SK-N-MC (cell line): ENCODE measurements at regions not wholly inside any gene's neighbourhood (a gene's known extent, or its start where the extent isn't known, plus 50 kb on each side); places are given as distances from the start of the nearest gene placed in this dataset.
"Not testable (repeated sequence)": the region's sequence is repeated elsewhere in the genome, so short reads cannot be mapped to it uniquely, and the experiment has no call there.

Experiments
- DNase-seq: peaks from one replicate; pipeline ENCODE4 v3.0.0-alpha.2; 2011; ENCODE audit warnings: low read depth, low spot score
- H3K27ac ChIP-seq: fragments of 200-600 bp; sonication (generic); 2 replicates; pipeline ENCODE4 v1.5.1; 2016; ENCODE audit warnings: mixed run types
- H3K36me3 ChIP-seq: fragments of 200-600 bp; sonication (generic); 2 replicates; pipeline ENCODE4 v1.6.1; 2017; ENCODE audit warnings: antibody characterized with exemption, low read length, mixed read lengths; ENCODE audit not compliant: insufficient read depth
- H3K4me3 ChIP-seq: fragments of 200-600 bp; sonication (generic); 2 replicates; pipeline ENCODE4 v1.5.1; 2016
- H3K9ac ChIP-seq: fragments of 200-600 bp; sonication (generic); 2 replicates; pipeline ENCODE4 v1.8.0; 2017; ENCODE audit warnings: mixed run types, mixed read lengths; ENCODE audit not compliant: insufficient read length
- H3K9me3 ChIP-seq: fragments of 200-600 bp; sonication (generic); 2 replicates; pipeline ENCODE4 v1.6.1; 2017; ENCODE audit warnings: low read depth, mild to moderate bottlenecking, antibody characterized with exemption, low read length, moderate library complexity, mixed read lengths
- EZH2 ChIP-seq: fragments of 200-600 bp; sonication (generic); IDR thresholded peaks from one replicate; pipeline ENCODE4 v1.6.1; 2017; ENCODE audit warnings: antibody characterized with exemption
- FOXP2 ChIP-seq: optimal IDR thresholded peaks from 2 replicates; pipeline ENCODE3; 2011; ENCODE audit warnings: mild to moderate bottlenecking, moderate library complexity; ENCODE audit not compliant: insufficient read depth; ENCODE audit errors: extremely low read length, control extremely low read depth
- POLR2AphosphoS5 ChIP-seq: IDR thresholded peaks from 2 replicates; pipeline ENCODE4 v1.6.1; 2012; ENCODE audit warnings: mild to moderate bottlenecking, low read depth, low read length, borderline replicate concordance

DNA sequence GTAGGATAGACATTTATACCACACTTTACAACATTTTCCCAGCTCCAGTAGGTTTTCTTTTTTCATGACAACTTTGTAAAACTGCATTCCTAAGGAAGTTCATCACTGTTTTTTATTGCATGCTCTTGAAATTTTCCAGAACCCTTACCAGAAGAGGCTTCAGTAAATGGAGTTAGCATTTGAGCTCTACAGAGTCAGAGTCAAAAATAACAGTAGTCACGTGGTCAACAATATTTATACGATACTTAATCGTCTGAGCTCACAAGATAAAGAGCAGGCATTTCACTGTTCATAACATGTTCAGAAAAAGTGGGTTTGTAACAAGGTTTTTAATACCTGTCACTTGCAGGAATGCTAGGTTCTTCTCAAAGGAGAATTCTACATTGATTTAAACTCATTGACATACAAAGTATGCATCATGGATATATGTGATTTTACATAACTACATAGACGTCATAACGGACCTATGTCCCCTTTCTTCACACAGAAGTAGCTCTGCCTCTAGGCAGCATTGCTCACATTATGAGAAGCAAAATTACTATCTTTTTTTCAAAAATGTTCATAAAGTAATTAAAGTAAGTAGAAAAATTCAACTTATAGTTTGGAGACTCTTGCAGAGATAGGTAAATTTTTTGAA is 187.0 kb upstream of the COL3A1 start:
- peak overlapping the region; percentile 69 for H3K27ac ChIP-seq
- no peaks in the 10 kb centered on the region for H3K9me3 ChIP-seq
- peak overlapping the region; percentile 27 for H3K9ac ChIP-seq

DNA sequence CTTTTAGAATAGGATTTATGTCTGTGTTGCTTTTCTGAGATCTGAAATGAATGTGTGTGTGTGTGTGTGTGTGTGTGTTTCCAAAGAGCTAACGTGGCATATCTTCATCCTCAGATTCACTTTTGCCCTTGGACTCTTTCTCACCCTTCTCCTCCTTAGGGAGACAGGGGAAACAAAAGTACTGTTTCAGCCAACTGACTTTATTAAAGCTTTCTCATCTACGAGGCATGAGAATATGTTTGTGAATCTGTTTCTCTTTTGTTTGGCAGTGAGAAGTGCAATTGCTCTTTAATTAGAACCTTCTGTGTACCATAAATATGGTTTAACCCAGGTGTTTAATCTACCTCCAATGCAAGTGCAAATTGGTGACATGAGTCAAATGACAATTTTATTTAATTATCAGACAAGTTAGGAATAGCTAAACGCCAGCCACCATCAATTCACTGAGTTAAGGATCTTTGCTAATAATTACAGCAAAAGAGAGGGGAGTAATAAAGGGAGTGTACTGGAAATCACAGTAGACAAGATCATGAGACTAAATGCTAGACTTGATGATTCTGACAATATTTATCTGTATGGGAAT is 186.4 kb upstream of the COL3A1 start:
- H3K4me3 ChIP-seq, result peak overlapping the region; percentile 66
- peak overlapping the region; percentile 69 for H3K27ac ChIP-seq
- no peak for DNase-seq
- H3K9me3 ChIP-seq, result no peaks in the 10 kb centered on the region
- TF ChIP-seq FOXP2 (no peak), EZH2 (no peak), POLR2AphosphoS5 (no peak)
- H3K36me3 ChIP-seq, result no peaks in the 10 kb centered on the region
- H3K9ac ChIP-seq, result peak overlapping the region; percentile 52

More for the DNA sequence above, 187.0 kb upstream of the COL3A1 start:
- TF ChIP-seq POLR2AphosphoS5, result no peak
- no peak for TF ChIP-seq FOXP2
- no peak for TF ChIP-seq EZH2
- H3K4me3 ChIP-seq, result peak overlapping the region; percentile 66
- H3K36me3 ChIP-seq, result no peaks in the 10 kb centered on the region
- DNase-seq, result no peak

DNA sequence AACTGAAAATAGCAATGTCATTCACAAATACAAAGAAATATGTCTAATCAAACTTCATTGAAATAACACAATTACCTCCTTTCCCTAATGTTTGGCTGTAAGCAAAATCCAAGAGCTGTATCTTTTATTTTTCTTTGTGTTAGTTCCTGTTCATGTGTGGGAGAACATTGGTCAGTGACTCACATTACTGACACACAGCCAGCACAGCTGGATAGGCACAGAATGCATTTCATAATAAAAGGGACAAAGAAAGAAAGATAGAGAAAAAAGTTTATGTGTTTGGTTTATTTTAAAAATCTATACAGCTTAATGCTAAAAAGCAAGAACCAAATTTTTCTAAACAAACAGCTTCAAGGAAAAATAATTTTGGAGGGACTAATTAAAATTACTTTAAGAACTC is 185.6 kb upstream of the COL3A1 start:
- no peak for DNase-seq
- no peaks in the 10 kb centered on the region for H3K9me3 ChIP-seq
- no peak for TF ChIP-seq FOXP2
- no peak for TF ChIP-seq EZH2
- TF ChIP-seq POLR2AphosphoS5, result no peak
- 0 out of 2 replicates have a peak overlapping the region, but pooled peaks have one; percentile 1 for H3K4me3 ChIP-seq
- H3K27ac ChIP-seq, result peak overlapping the region; percentile 52
- H3K9ac ChIP-seq, result peak overlapping the region; percentile 52
- no peaks in the 10 kb centered on the region for H3K36me3 ChIP-seq

- TF ChIP-seq EZH2, result no peak
- TF ChIP-seq FOXP2, result no peak
- no peak for TF ChIP-seq POLR2AphosphoS5
These were observed 184.2 kb upstream of the COL3A1 start for GRCh38 chr2:188789951-188790350.

GRCh38 chr2:188794453-188794852 is 179.7 kb upstream of the COL3A1 start:
- not testable (repeated sequence) for H3K9me3 ChIP-seq, H3K36me3 ChIP-seq, H3K27ac ChIP-seq, H3K4me3 ChIP-seq, H3K9ac ChIP-seq, DNase-seq

More at GRCh38 chr2:188789951-188790350, 184.2 kb upstream of the COL3A1 start:
- no peaks in the 10 kb centered on the region for H3K9me3 ChIP-seq
- DNase-seq, result no peak
- no peak overlapping the region for H3K4me3 ChIP-seq
- no peak overlapping the region for H3K9ac ChIP-seq
- H3K27ac ChIP-seq, result no peak overlapping the region
- no peaks in the 10 kb centered on the region for H3K36me3 ChIP-seq

- H3K36me3 ChIP-seq, result no peaks in the 10 kb centered on the region
- H3K9ac ChIP-seq, result no peak overlapping the region
- TF ChIP-seq FOXP2, result no peak
- no peak overlapping the region for H3K4me3 ChIP-seq
- no peaks in the 10 kb centered on the region for H3K9me3 ChIP-seq
- no peak overlapping the region for H3K27ac ChIP-seq
- DNase-seq, result no peak
These were observed 178.4 kb upstream of the COL3A1 start for GRCh38 chr2:188795762-188796161.

DNA sequence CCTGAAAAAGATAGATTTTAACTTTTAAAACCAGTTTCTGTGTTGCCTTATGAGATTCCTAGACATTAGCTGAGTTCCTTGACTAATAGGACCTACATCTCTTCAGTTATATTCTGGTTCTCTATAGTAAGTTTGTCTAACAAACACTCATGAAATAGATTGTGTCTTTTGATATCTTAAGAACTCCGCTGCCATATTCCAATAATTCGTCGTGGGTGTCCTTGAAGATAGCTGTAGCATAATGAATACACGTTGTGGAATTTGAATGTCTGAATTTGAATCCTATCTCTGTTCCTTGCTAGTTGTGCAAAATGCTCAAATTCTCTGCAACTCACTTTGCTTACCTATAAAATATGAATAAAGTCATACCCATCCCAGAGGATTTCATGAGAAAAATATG is 176.8 kb upstream of the COL3A1 start:
- no peak for DNase-seq
- no peaks in the 10 kb centered on the region for H3K36me3 ChIP-seq

GRCh38 chr2:188798159-188798558 is 176.0 kb upstream of the COL3A1 start:
- TF ChIP-seq EZH2 (no peak), POLR2AphosphoS5 (no peak; the same call in 1 of the 2 replicates), FOXP2 (no peak)
- peak; percentile 51 for DNase-seq
- no peaks in the 10 kb centered on the region; the same call in 1 of the 2 replicates for H3K9me3 ChIP-seq
- peak overlapping the region; percentile 52; the same call in 1 of the 2 replicates for H3K27ac ChIP-seq
- H3K36me3 ChIP-seq, result no peaks in the 10 kb centered on the region
- no peak overlapping the region for H3K4me3 ChIP-seq
- no peak overlapping the region for H3K9ac ChIP-seq

More for the DNA sequence above, 176.8 kb upstream of the COL3A1 start:
- Histone ChIP-seq H3K27ac (no peak overlapping the region), H3K4me3 (no peak overlapping the region), H3K9ac (no peak overlapping the region), H3K9me3 (no peaks in the 10 kb centered on the region)
- no peak for TF ChIP-seq POLR2AphosphoS5
- no peak for TF ChIP-seq FOXP2
- TF ChIP-seq EZH2, result no peak

DNA sequence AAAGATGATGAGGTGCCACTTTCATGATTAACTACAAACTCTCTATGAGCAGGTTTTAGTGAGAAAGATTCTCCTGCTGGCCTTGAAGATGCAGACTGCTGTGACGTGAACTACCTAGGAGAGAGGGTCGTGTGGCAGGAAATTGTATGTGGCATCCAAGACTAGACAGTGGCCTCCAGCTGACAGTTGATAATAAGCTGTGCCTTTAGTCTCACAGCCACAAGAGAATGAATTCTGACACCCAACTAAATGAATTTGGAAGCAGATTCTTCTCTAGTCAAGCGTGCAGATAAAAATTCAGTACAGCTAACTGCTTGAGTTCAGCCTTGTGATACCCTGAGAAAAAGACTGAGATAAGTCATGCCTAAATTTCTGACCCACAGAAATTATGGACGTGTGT is 169.0 kb upstream of the COL3A1 start:
- DNase-seq, result no peak
- no peak overlapping the region for H3K4me3 ChIP-seq
- no peak for TF ChIP-seq POLR2AphosphoS5
- no peak for TF ChIP-seq EZH2
- TF ChIP-seq FOXP2, result no peak

More for the DNA sequence above, 169.0 kb upstream of the COL3A1 start:
- no peak overlapping the region for H3K27ac ChIP-seq
- H3K9ac ChIP-seq, result no peak overlapping the region
- H3K9me3 ChIP-seq, result no peaks in the 10 kb centered on the region; the same call in 1 of the 2 replicates
- no peaks in the 10 kb centered on the region for H3K36me3 ChIP-seq
